ENCODE measurements at regions not wholly inside any gene's neighbourhood (a gene's known extent, or its start where the extent isn't known, plus 50 kb on each side); places are given as distances from the start of the nearest gene placed in this dataset.
"Not testable (repeated sequence)": the region's sequence is repeated elsewhere in the genome, so short reads cannot be mapped to it uniquely, and the experiment has no call there.

DNA sequence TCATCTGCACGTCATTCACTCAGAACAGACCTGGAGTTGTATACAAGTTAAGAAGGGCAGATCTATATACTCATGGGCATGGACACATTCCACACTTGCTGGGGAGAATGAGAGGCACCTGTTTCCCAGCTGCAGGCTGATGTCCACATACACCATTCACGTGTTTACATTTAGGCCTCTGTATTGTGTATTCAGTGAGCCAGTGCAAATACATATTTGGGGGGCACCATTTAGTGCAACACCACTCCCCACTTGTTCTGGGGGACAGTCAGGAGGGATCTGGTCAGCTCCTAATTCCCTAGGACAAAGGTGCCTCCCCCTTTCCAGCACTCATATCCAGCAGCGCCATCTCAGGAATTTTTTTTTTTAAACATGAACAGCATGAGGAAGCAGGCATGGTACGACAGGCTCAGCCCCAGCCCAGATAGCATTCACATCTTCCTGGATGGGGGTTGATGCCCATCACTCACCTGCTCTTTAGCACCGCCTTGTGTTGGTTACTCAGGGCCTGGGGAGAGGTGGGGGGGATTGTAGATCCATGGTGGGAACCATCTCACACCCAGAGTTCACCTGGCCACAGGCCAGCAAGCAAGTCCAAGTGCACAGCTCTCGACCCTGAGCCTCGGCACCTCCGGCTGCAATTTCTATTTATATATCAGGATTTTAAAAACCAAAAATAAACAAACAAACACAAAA lies 56.9 kb upstream of the ZNF254 start:
- Histone ChIP-seq H3K27ac (ENCODE audit: low read depth, low read length) (no peak overlapping the region), H3K27me3 (ENCODE audit: control insufficient read depth in 1 of 2, insufficient read depth in 2 of 2, low read length in 2 of 2) (no peaks in the 10 kb centered on the region), H3K36me3 (ENCODE audit: insufficient read depth, low read length) (no peaks in the 10 kb centered on the region), H3K4me1 (ENCODE audit: insufficient read depth, low read length) (peaks cover 8% of the 10 kb centered on the region), H3K9ac (ENCODE audit: low read length) (no peak overlapping the region), H3K4me3 (ENCODE audit: low read depth in 1 of 2, low read length in 2 of 2) (no peak overlapping the region), H3K9me3 (ENCODE audit: low read length) (no peaks in the 10 kb centered on the region)

DNA sequence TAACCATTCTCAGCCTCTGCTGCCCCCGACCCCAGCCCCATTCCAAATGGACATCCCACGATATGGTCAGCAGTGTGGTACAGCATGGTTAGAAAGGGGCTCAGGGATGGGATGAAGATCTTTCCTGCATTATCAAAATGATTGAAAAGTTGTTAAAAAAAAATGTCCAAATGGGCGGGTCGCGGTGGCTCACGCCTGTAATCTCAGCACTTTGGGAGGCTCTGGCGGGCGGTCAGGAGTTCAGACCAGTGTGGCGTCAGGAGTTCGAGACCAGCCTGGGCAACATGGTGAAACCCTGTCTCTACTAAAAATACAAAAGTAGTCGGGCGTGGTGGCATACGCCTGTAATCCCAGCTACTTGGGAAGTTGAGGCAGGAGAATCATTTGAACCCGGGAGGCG lies 54.3 kb upstream of the ZNF254 start:
- Histone ChIP-seq H3K27ac (ENCODE audit: low read depth, low read length) (no peak overlapping the region), H3K9me3 (ENCODE audit: low read length) (no peaks in the 10 kb centered on the region), H3K4me3 (ENCODE audit: low read depth in 1 of 2, low read length in 2 of 2) (peak overlapping the region in 1 of 2 donors; percentile 94), H3K27me3 (ENCODE audit: control insufficient read depth in 1 of 2, insufficient read depth in 2 of 2, low read length in 2 of 2) (no peaks in the 10 kb centered on the region), H3K36me3 (ENCODE audit: insufficient read depth, low read length) (no peaks in the 10 kb centered on the region), H3K4me1 (ENCODE audit: insufficient read depth, low read length) (peaks cover 17% of the 10 kb centered on the region), H3K9ac (ENCODE audit: low read length) (no peak overlapping the region)

DNA sequence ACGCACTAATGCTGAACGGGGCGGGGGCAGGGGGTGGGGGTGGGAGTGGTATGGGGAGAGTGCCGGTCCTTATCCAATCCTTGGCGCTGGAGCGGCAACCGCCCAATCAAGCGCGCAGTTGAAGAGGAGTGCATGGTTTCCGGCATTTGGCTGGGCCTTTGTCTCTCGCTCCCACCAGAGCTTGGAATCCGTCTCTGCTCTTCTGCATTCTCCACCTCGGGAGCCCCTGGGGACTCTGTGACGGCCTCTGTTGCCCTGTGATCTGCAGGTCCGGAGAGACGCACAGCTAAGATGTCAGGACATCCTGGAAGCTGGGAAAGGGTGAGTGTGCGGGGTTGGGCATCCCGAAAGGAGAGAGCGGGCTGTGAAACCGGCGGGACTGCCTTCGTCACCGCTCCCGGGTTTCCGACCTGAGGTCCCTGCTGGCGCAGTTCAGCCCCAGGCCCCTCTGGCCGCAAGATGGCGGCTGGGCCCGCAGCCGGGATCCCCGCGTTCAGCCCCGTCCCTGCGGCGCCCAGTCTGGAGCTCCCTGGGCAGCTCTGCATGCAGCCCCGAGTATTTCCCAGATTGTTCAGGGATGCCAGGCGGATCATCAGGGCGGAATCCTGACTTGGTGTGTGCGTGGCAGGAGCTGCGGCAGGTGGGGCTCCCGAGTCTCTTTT lies 53.6 kb upstream of the ZNF254 start:
- H3K36me3 ChIP-seq (ENCODE audit: insufficient read depth, low read length) = no peaks in the 10 kb centered on the region
- H3K27me3 ChIP-seq (ENCODE audit: control insufficient read depth in 1 of 2, insufficient read depth in 2 of 2, low read length in 2 of 2) = no peaks in the 10 kb centered on the region
- no peaks in the 10 kb centered on the region for H3K9me3 ChIP-seq (ENCODE audit: low read length)
- H3K27ac ChIP-seq (ENCODE audit: low read depth, low read length) = peak overlapping the region; percentile 90
- peak overlapping the region; percentile 94 to 97 for H3K4me3 ChIP-seq (ENCODE audit: low read depth in 1 of 2, low read length in 2 of 2)
- peaks cover 17% of the 10 kb centered on the region for H3K4me1 ChIP-seq (ENCODE audit: insufficient read depth, low read length)
- H3K9ac ChIP-seq (ENCODE audit: low read length) = peak overlapping the region; percentile 96

- peak overlapping the region; percentile 94 to 97 for H3K4me3 ChIP-seq (ENCODE audit: low read depth in 1 of 2, low read length in 2 of 2)
Measured at GRCh38 chr19:24033963-24034342, 53.0 kb upstream of the ZNF254 start.

GRCh38 chr19:24035261-24035880 lies 51.6 kb upstream of the ZNF254 start:
- peaks cover 17% of the 10 kb centered on the region for H3K4me1 ChIP-seq (ENCODE audit: insufficient read depth, low read length)
- not testable (repeated sequence) for H3K9me3 ChIP-seq (ENCODE audit: low read length); H3K9ac ChIP-seq (ENCODE audit: low read length); H3K27me3 ChIP-seq (ENCODE audit: control insufficient read depth in 1 of 2, insufficient read depth in 2 of 2, low read length in 2 of 2); H3K36me3 ChIP-seq (ENCODE audit: insufficient read depth, low read length); H3K27ac ChIP-seq (ENCODE audit: low read depth, low read length)
- H3K4me3 ChIP-seq (ENCODE audit: low read depth in 1 of 2, low read length in 2 of 2) = peak overlapping the region in 1 of 2 donors; percentile 94

More at GRCh38 chr19:24033963-24034342, 53.0 kb upstream of the ZNF254 start:
- Histone ChIP-seq H3K9ac (ENCODE audit: low read length) (peak overlapping the region; percentile 96), H3K27ac (ENCODE audit: low read depth, low read length) (peak overlapping the region; percentile 90), H3K4me1 (ENCODE audit: insufficient read depth, low read length) (peaks cover 17% of the 10 kb centered on the region), H3K27me3 (ENCODE audit: control insufficient read depth in 1 of 2, insufficient read depth in 2 of 2, low read length in 2 of 2) (no peaks in the 10 kb centered on the region), H3K36me3 (ENCODE audit: insufficient read depth, low read length) (peaks cover 3% of the 10 kb centered on the region), H3K9me3 (ENCODE audit: low read length) (no peaks in the 10 kb centered on the region)

All from muscle layer of colon (tissue), 2 donors.